ENCODE measurements at regions not wholly inside any gene's neighbourhood (a gene's known extent, or its start where the extent isn't known, plus 50 kb on each side); places are given as distances from the start of the nearest gene placed in this dataset.

- TF ChIP-seq POLR2A (IDR thresholded peaks at IDR 0.05; ENCODE audit: low read depth, low read length) (no peak), POLR2AphosphoS5 (IDR thresholded peaks at IDR 0.05; ENCODE audit: low read depth, low read length) (no peak), TAF1 (IDR thresholded peaks at IDR 0.05; ENCODE audit: borderline replicate concordance, low read depth, low read length) (no peak)
- FAIRE-seq, result no peak
- no peak for DNase-seq (ENCODE audit: insufficient read length)
These were observed 172.3 kb upstream of the TBCA start for GRCh38 chr5:77948476-77948875.

GRCh38 chr5:77947041-77947428 is 170.9 kb upstream of the TBCA start:
- TF ChIP-seq TAF1 (IDR thresholded peaks at IDR 0.05; ENCODE audit: borderline replicate concordance, low read depth, low read length), result no peak
- no peak for TF ChIP-seq POLR2AphosphoS5 (IDR thresholded peaks at IDR 0.05; ENCODE audit: low read depth, low read length)
- TF ChIP-seq POLR2A (IDR thresholded peaks at IDR 0.05; ENCODE audit: low read depth, low read length), result no peak
- no peak for DNase-seq (ENCODE audit: insufficient read length)
- no peak for FAIRE-seq

GRCh38 chr5:77946381-77947040 is 170.4 kb upstream of the TBCA start:
- FAIRE-seq (no peak), DNase-seq (ENCODE audit: insufficient read length) (no peak)
- TF ChIP-seq POLR2AphosphoS5 (IDR thresholded peaks at IDR 0.05; ENCODE audit: low read depth, low read length) (no peak), TAF1 (IDR thresholded peaks at IDR 0.05; ENCODE audit: borderline replicate concordance, low read depth, low read length) (no peak), POLR2A (IDR thresholded peaks at IDR 0.05; ENCODE audit: low read depth, low read length) (no peak)

- DNase-seq (ENCODE audit: insufficient read length), result no peak
- no peak for FAIRE-seq
- no peak for TF ChIP-seq TAF1 (IDR thresholded peaks at IDR 0.05; ENCODE audit: borderline replicate concordance, low read depth, low read length)
- TF ChIP-seq POLR2AphosphoS5 (IDR thresholded peaks at IDR 0.05; ENCODE audit: low read depth, low read length), result no peak
- no peak for TF ChIP-seq POLR2A (IDR thresholded peaks at IDR 0.05; ENCODE audit: low read depth, low read length)
These were observed 169.7 kb upstream of the TBCA start for GRCh38 chr5:77945874-77946273.

- TF ChIP-seq TAF1 (IDR thresholded peaks at IDR 0.05; ENCODE audit: borderline replicate concordance, low read depth, low read length) (no peak), POLR2A (IDR thresholded peaks at IDR 0.05; ENCODE audit: low read depth, low read length) (no peak), POLR2AphosphoS5 (IDR thresholded peaks at IDR 0.05; ENCODE audit: low read depth, low read length) (no peak)
- no peak for DNase-seq (ENCODE audit: insufficient read length)
- no peak for FAIRE-seq
These were observed 168.7 kb upstream of the TBCA start for GRCh38 chr5:77944757-77945340.

- FAIRE-seq (no peak), DNase-seq (ENCODE audit: insufficient read length) (no peak)
- TF ChIP-seq TAF1 (IDR thresholded peaks at IDR 0.05; ENCODE audit: borderline replicate concordance, low read depth, low read length), result no peak
- TF ChIP-seq POLR2A (IDR thresholded peaks at IDR 0.05; ENCODE audit: low read depth, low read length), result no peak
These were observed 167.7 kb upstream of the TBCA start for GRCh38 chr5:77943851-77944250.

- no peak for FAIRE-seq
These were observed 166.6 kb upstream of the TBCA start for GRCh38 chr5:77942578-77943239.

GRCh38 chr5:77937015-77937908 is 161.1 kb upstream of the TBCA start:
- FAIRE-seq, result peak; percentile 93
- peak; percentile 21 for DNase-seq (ENCODE audit: insufficient read length)
- TF ChIP-seq POLR2A (IDR thresholded peaks at IDR 0.05; ENCODE audit: low read depth, low read length) (no peak), TAF1 (IDR thresholded peaks at IDR 0.05; ENCODE audit: borderline replicate concordance, low read depth, low read length) (no peak), POLR2AphosphoS5 (IDR thresholded peaks at IDR 0.05; ENCODE audit: low read depth, low read length) (no peak)

More at GRCh38 chr5:77942578-77943239, 166.6 kb upstream of the TBCA start:
- TF ChIP-seq POLR2AphosphoS5 (IDR thresholded peaks at IDR 0.05; ENCODE audit: low read depth, low read length), result no peak
- TF ChIP-seq TAF1 (IDR thresholded peaks at IDR 0.05; ENCODE audit: borderline replicate concordance, low read depth, low read length), result no peak
- no peak for TF ChIP-seq POLR2A (IDR thresholded peaks at IDR 0.05; ENCODE audit: low read depth, low read length)
- no peak for DNase-seq (ENCODE audit: insufficient read length)

GRCh38 chr5:77936365-77936693 is 160.2 kb upstream of the TBCA start:
- FAIRE-seq (peak; percentile 46), DNase-seq (ENCODE audit: insufficient read length) (no peak)
- TF ChIP-seq POLR2A (IDR thresholded peaks at IDR 0.05; ENCODE audit: low read depth, low read length), result no peak
- no peak for TF ChIP-seq TAF1 (IDR thresholded peaks at IDR 0.05; ENCODE audit: borderline replicate concordance, low read depth, low read length)
- no peak for TF ChIP-seq POLR2AphosphoS5 (IDR thresholded peaks at IDR 0.05; ENCODE audit: low read depth, low read length)

- FAIRE-seq, result peak; percentile 78
- DNase-seq (ENCODE audit: insufficient read length), result no peak
- TF ChIP-seq POLR2AphosphoS5 (IDR thresholded peaks at IDR 0.05; ENCODE audit: low read depth, low read length), result no peak
These were observed 159.6 kb upstream of the TBCA start for GRCh38 chr5:77935506-77936364.

Data from GM12892 (cell line).